HG03442 (cell line): ENCODE measurements at regions not wholly inside any gene's neighbourhood (a gene's known extent, or its start where the extent isn't known, plus 50 kb on each side); places are given as distances from the start of the nearest gene placed in this dataset.

Experiments
- ATAC-seq: cut with Tn5 transposase; IDR thresholded peaks from one replicate; pipeline ENCODE4 v1.9.1; 2021; ENCODE audit warnings: mild to moderate bottlenecking, moderate library complexity; ENCODE audit not compliant: unreplicated experiment

- ATAC-seq: no peak
These were observed 51.4 kb upstream of the SOX2 start for GRCh38 chr3:181660337-181660736.

GRCh38 chr3:181637456-181637855 lies 74.3 kb upstream of the SOX2 start:
- ATAC-seq: no peak

- ATAC-seq: no peak
These were observed 74.7 kb upstream of the SOX2 start for GRCh38 chr3:181637056-181637455.

GRCh38 chr3:181635141-181635540 lies 76.6 kb upstream of the SOX2 start:
- ATAC-seq: no peak

- ATAC-seq: no peak
These were observed 78.2 kb upstream of the SOX2 start for GRCh38 chr3:181633556-181633955.

- ATAC-seq: no peak
These were observed 79.8 kb upstream of the SOX2 start for GRCh38 chr3:181631901-181632300.

- ATAC-seq: no peak
These were observed 80.9 kb upstream of the SOX2 start for GRCh38 chr3:181630853-181631252.

GRCh38 chr3:181629711-181630110 lies 82.0 kb upstream of the SOX2 start:
- ATAC-seq: no peak

- no peak for ATAC-seq
These were observed 82.7 kb upstream of the SOX2 start for GRCh38 chr3:181629029-181629428.

GRCh38 chr3:181628384-181628783 lies 83.3 kb upstream of the SOX2 start:
- no peak for ATAC-seq

GRCh38 chr3:181626036-181626435 lies 85.7 kb upstream of the SOX2 start:
- ATAC-seq: no peak

GRCh38 chr3:181623924-181624694 lies 87.6 kb upstream of the SOX2 start:
- no peak for ATAC-seq

- ATAC-seq: no peak
These were observed 89.4 kb upstream of the SOX2 start for GRCh38 chr3:181622365-181622764.

- no peak for ATAC-seq
These were observed 91.8 kb upstream of the SOX2 start for GRCh38 chr3:181619897-181620296.

GRCh38 chr3:181618260-181618659 lies 93.5 kb upstream of the SOX2 start:
- no peak for ATAC-seq

GRCh38 chr3:181616088-181617070 lies 95.3 kb upstream of the SOX2 start:
- no peak for ATAC-seq

- ATAC-seq: no peak
These were observed 96.1 kb upstream of the SOX2 start for GRCh38 chr3:181615666-181616065.

GRCh38 chr3:181614878-181615277 lies 96.8 kb upstream of the SOX2 start:
- ATAC-seq: no peak

GRCh38 chr3:181613813-181614212 lies 97.9 kb upstream of the SOX2 start:
- ATAC-seq: no peak

GRCh38 chr3:181613191-181613590 lies 98.5 kb upstream of the SOX2 start:
- ATAC-seq: no peak

GRCh38 chr3:181610973-181611265 lies 100.8 kb upstream of the SOX2 start:
- ATAC-seq: no peak
